ENCODE measurements at regions not wholly inside any gene's neighbourhood (a gene's known extent, or its start where the extent isn't known, plus 50 kb on each side); places are given as distances from the start of the nearest gene placed in this dataset.

DNA sequence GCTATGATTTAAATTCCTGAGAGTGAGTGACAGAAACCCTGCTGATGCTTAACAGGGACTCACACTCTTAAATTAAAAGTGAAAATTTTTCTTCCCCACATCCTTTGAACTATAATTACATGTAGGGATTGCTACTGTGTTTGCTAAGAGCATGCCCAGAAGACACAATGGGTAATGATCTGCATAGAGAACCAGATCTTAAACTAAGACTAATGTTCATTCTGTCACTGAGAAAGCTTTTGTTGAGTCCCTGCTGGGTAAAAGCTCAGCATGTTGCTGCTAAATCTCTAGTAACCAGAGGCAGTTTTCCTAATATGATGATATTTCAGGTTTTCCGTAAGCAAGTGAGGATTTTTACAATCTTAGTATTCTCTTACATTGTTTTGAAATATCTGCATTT is 424.8 kb upstream of the SMC2 start:
- no peak overlapping the region for H2AFZ ChIP-seq (ENCODE audit: control insufficient read depth, low read length)
- no peaks in the 10 kb centered on the region for H3K36me3 ChIP-seq (ENCODE audit: control insufficient read depth in 2 of 2, extremely low read depth in 1 of 2, insufficient read depth in 2 of 2, low read length in 2 of 2)
- TF ChIP-seq EZH2 (IDR thresholded peaks at IDR 0.05; ENCODE audit: low read length) (no peak), CTCF (optimal IDR thresholded peaks at IDR 0.05 in 1 of 3, IDR thresholded peaks at IDR 0.05 in 1 of 3, conservative IDR thresholded peaks at IDR 0.05 in 1 of 3; ENCODE audit: extremely low read depth in 1 of 3, insufficient read depth in 2 of 3, low read length in 3 of 3) (no peak)
- H3K27me3 ChIP-seq (ENCODE audit: control insufficient read depth, extremely low read depth, insufficient read depth, low read length), result no peaks in the 10 kb centered on the region
- no peaks in the 10 kb centered on the region for H3K4me1 ChIP-seq (ENCODE audit: control insufficient read depth, extremely low read depth, insufficient read depth, low read length)
- FAIRE-seq, result no peak
- dilution Hi-C loops (cut with MboI; ENCODE audit: extremely low pct_ligation_motif_present, low sequenced_read_pairs), result no loop called here
- H3K79me2 ChIP-seq (ENCODE audit: control insufficient read depth, insufficient read depth, low read length), result no peaks in the 10 kb centered on the region
- H4K20me1 ChIP-seq (ENCODE audit: control insufficient read depth, extremely low read depth, insufficient read depth, low read length), result no peaks in the 10 kb centered on the region
- no peak overlapping the region for H3K9ac ChIP-seq (ENCODE audit: control insufficient read depth, extremely low read depth, insufficient read depth, low read length)
- H3K4me2 ChIP-seq (ENCODE audit: control insufficient read depth, extremely low read depth, insufficient read depth, low read depth, low read length), result no peak overlapping the region
- H3K27ac ChIP-seq (ENCODE audit: control insufficient read depth, insufficient read depth, low read length), result no peak overlapping the region
- no peak for DNase-seq (ENCODE audit: low read depth, low spot score)
- H3K4me3 ChIP-seq (ENCODE audit: control insufficient read depth in 2 of 3, extremely low read depth in 1 of 3, insufficient read depth in 2 of 3, low read depth in 1 of 3, low read length in 3 of 3), result no peak overlapping the region
- H3K9me3 ChIP-seq (ENCODE audit: control insufficient read depth, low read depth, low read length), result no peaks in the 10 kb centered on the region
- H3K9me1 ChIP-seq (ENCODE audit: control insufficient read depth, extremely low read depth, insufficient read depth, low read length), result no peaks in the 10 kb centered on the region

DNA sequence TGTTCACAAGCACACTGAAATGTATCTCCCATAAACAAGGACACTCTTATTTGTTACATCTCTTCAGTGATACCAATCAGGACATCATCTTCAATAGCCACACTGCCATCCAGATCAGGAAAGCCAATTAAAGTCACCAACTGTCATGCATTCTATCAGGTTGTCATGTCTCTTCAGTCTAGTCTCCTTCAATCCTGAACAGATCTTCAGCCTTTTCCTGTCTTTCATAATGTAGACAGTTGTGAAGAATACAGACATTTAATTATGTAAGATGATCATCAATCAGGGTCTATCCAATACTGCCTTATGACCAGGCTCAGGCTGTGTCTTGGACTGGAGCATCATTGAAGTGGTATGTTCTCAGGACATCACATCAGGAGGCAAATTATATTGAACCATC is 419.8 kb upstream of the SMC2 start:
- H3K27ac ChIP-seq (ENCODE audit: control insufficient read depth, insufficient read depth, low read length), result no peak overlapping the region
- H3K4me1 ChIP-seq (ENCODE audit: control insufficient read depth, extremely low read depth, insufficient read depth, low read length), result no peaks in the 10 kb centered on the region
- no peaks in the 10 kb centered on the region for H3K9me3 ChIP-seq (ENCODE audit: control insufficient read depth, low read depth, low read length)
- H3K27me3 ChIP-seq (ENCODE audit: control insufficient read depth, extremely low read depth, insufficient read depth, low read length), result no peaks in the 10 kb centered on the region
- H2AFZ ChIP-seq (ENCODE audit: control insufficient read depth, low read length), result no peak overlapping the region
- H3K4me3 ChIP-seq (ENCODE audit: control insufficient read depth in 2 of 3, extremely low read depth in 1 of 3, insufficient read depth in 2 of 3, low read depth in 1 of 3, low read length in 3 of 3), result no peak overlapping the region
- H3K9ac ChIP-seq (ENCODE audit: control insufficient read depth, extremely low read depth, insufficient read depth, low read length), result no peak overlapping the region
- H3K4me2 ChIP-seq (ENCODE audit: control insufficient read depth, extremely low read depth, insufficient read depth, low read depth, low read length), result no peak overlapping the region
- FAIRE-seq (no peak), DNase-seq (ENCODE audit: low read depth, low spot score) (no peak)
- no peaks in the 10 kb centered on the region for H3K36me3 ChIP-seq (ENCODE audit: control insufficient read depth in 2 of 2, extremely low read depth in 1 of 2, insufficient read depth in 2 of 2, low read length in 2 of 2)
- dilution Hi-C loops (cut with MboI; ENCODE audit: extremely low pct_ligation_motif_present, low sequenced_read_pairs), result no loop called here
- H4K20me1 ChIP-seq (ENCODE audit: control insufficient read depth, extremely low read depth, insufficient read depth, low read length), result no peaks in the 10 kb centered on the region
- H3K9me1 ChIP-seq (ENCODE audit: control insufficient read depth, extremely low read depth, insufficient read depth, low read length), result no peaks in the 10 kb centered on the region
- TF ChIP-seq EZH2 (IDR thresholded peaks at IDR 0.05; ENCODE audit: low read length) (no peak), CTCF (optimal IDR thresholded peaks at IDR 0.05 in 1 of 3, IDR thresholded peaks at IDR 0.05 in 1 of 3, conservative IDR thresholded peaks at IDR 0.05 in 1 of 3; ENCODE audit: extremely low read depth in 1 of 3, insufficient read depth in 2 of 3, low read length in 3 of 3) (no peak)
- H3K79me2 ChIP-seq (ENCODE audit: control insufficient read depth, insufficient read depth, low read length), result no peaks in the 10 kb centered on the region

Measured in keratinocyte (primary cell).